ENCODE measurements at regions not wholly inside any gene's neighbourhood (a gene's known extent, or its start where the extent isn't known, plus 50 kb on each side); places are given as distances from the start of the nearest gene placed in this dataset.

GRCh38 chr9:101977614-101978210, 239.3 kb upstream of the GRIN3A start:
- H3K9me3 ChIP-seq (ENCODE audit: control insufficient read depth, insufficient read depth, low read depth, low read length): no peaks in the 10 kb centered on the region
- no peak for ATAC-seq
- intact Hi-C loops (cut with micrococcal nuclease; ENCODE audit: unreplicated experiment) (loop anchor here (10.0 kb wide), 1 partner anchor 57 kb away; no protein-coding TSS in a partner anchor), in situ Hi-C loops (cut with HindIII; ENCODE audit: low pct_unique_long_range_greater_than_20kb, low sequenced_read_pairs) (no loop called here)
- no peaks in the 10 kb centered on the region for H3K36me3 ChIP-seq (ENCODE audit: control insufficient read depth, insufficient read depth, low read length)
- no peak overlapping the region for H3K27ac ChIP-seq (ENCODE audit: low read length)
- no peak overlapping the region for H3K4me3 ChIP-seq (ENCODE audit: low read depth in 2 of 2, low read length in 2 of 2)
- TF ChIP-seq POLR2AphosphoS5 (IDR thresholded peaks at IDR 0.05; ENCODE audit: low read depth, low read length): no peak
- no peak for TF ChIP-seq TCF7L2 (IDR thresholded peaks at IDR 0.05; ENCODE audit: low read depth, low read length)
- TF ChIP-seq CTCF (IDR thresholded peaks at IDR 0.05): peak; percentile 20; the same call in 1 of the 2 replicates
- no peak for TF ChIP-seq REST (IDR thresholded peaks at IDR 0.05; ENCODE audit: insufficient read depth in 1 of 2, low read depth in 2 of 2, low read length in 1 of 2)
- TF ChIP-seq SIN3A (IDR thresholded peaks at IDR 0.05; ENCODE audit: borderline replicate concordance, insufficient read depth, low read depth, low read length): no peak
- ChIA-PET POLR2A (no interaction called here), CTCF (interaction anchor here (0.5 kb wide), 1 partner anchor 9 kb away, joined by 6 read pairs; no protein-coding TSS in a partner anchor)
- DNase-seq (ENCODE audit: low read depth, low spot score): no peak
- no peaks in the 10 kb centered on the region for H3K4me1 ChIP-seq (ENCODE audit: control insufficient read depth, insufficient read depth, low read length)
- H3K27me3 ChIP-seq (ENCODE audit: control insufficient read depth, insufficient read depth, low read length): no peaks in the 10 kb centered on the region
- no TSS peak for BruUV-seq (replicated peaks)

- CTCF ChIA-PET: no interaction called here
- no peaks in the 10 kb centered on the region for H3K9me3 ChIP-seq (ENCODE audit: control insufficient read depth, insufficient read depth, low read depth, low read length)
- no peak for ATAC-seq
- intact Hi-C loops (cut with micrococcal nuclease; ENCODE audit: unreplicated experiment): loop anchor here (10.0 kb wide), 1 partner anchor 64 kb away; no protein-coding TSS in a partner anchor
- no peak for DNase-seq (ENCODE audit: low read depth, low spot score)
- in situ Hi-C loops (cut with HindIII; ENCODE audit: low pct_unique_long_range_greater_than_20kb, low sequenced_read_pairs): no loop called here
- H3K36me3 ChIP-seq (ENCODE audit: control insufficient read depth, insufficient read depth, low read length): no peaks in the 10 kb centered on the region
- no TSS peak for BruUV-seq (replicated peaks)
- H3K4me1 ChIP-seq (ENCODE audit: control insufficient read depth, insufficient read depth, low read length): no peaks in the 10 kb centered on the region
- H3K27me3 ChIP-seq (ENCODE audit: control insufficient read depth, insufficient read depth, low read length): no peaks in the 10 kb centered on the region
- POLR2A ChIA-PET: no interaction called here
- no peak overlapping the region for H3K27ac ChIP-seq (ENCODE audit: low read length)
- no peak for TF ChIP-seq SIN3A (IDR thresholded peaks at IDR 0.05; ENCODE audit: borderline replicate concordance, insufficient read depth, low read depth, low read length)
- no peak for TF ChIP-seq CTCF (IDR thresholded peaks at IDR 0.05)
- no peak for TF ChIP-seq TCF7L2 (IDR thresholded peaks at IDR 0.05; ENCODE audit: low read depth, low read length)
- no peak for TF ChIP-seq REST (IDR thresholded peaks at IDR 0.05; ENCODE audit: insufficient read depth in 1 of 2, low read depth in 2 of 2, low read length in 1 of 2)
- no peak for TF ChIP-seq POLR2AphosphoS5 (IDR thresholded peaks at IDR 0.05; ENCODE audit: low read depth, low read length)
- H3K4me3 ChIP-seq (ENCODE audit: low read depth in 2 of 2, low read length in 2 of 2): no peak overlapping the region
These were observed 232.2 kb upstream of the GRIN3A start for GRCh38 chr9:101970609-101971008.
